ENCODE measurements at regions not wholly inside any gene's neighbourhood (a gene's known extent, or its start where the extent isn't known, plus 50 kb on each side); places are given as distances from the start of the nearest gene placed in this dataset.

DNA sequence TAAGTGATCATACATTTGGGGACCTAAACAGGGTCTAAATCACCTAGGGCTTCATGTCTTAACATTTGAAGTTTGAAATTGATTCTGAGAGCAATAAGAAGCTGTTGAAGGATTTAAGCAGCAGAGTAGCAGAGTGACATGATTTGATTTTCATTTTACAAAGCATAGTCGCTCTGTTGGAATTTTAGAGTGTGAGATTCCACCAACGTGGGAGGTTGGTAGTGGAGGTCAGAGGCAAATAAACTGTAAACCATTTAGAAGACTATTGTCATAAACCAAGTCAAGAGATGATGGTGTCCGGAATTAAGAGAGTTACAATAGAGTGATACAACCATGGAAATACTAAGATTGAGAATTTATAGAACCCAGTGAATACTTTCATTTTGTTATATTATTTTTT lies 52.7 kb upstream of the ZDHHC17 start:
- no peak for DNase-seq

DNA sequence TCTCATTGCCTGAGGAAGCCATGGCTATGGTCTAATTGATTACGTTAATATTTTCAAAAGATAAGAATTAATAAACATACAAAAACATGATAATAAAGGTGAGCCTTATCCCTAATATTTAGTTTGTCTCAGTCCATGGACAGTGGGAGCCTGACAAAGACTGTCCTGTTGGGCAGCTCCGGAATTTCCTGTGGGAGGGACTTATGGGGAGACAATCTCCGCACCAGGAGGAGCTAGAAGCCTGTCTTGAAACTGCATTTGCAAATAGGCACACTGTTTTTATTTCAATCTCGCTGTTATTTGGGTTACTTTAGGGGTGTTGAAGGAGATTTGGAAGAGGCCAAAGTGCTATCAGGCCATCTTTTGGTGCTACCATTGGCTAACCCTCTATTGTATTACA lies 50.8 kb upstream of the ZDHHC17 start:
- DNase-seq, result no peak

DNA sequence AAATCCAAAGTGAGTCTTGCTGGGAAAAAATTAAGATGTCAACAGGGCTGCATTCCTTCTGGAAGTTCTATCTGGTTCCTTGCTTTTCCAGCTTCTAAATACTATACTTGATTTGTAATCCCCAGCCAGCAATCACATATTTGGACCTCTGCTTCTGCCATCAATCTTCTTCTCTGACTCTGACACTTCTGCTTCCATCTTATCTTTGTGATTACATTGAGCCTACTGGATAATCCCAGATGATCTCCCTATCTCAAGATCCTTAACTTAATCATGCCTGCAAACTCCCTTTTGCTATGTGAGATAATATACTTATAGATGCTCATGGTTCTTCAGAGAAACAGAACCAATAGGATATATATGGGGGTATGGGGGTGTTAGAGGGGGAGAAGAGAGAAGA lies 49.9 kb upstream of the ZDHHC17 start:
- no peak for DNase-seq
